ENCODE measurements at regions not wholly inside any gene's neighbourhood (a gene's known extent, or its start where the extent isn't known, plus 50 kb on each side); places are given as distances from the start of the nearest gene placed in this dataset.

- DNase-seq (ENCODE audit: low read depth) = no peak
Measured at GRCh38 chr10:118537623-118538022, 57.8 kb downstream of the PRLHR start.

GRCh38 chr10:118534136-118534535 lies 61.3 kb downstream of the PRLHR start:
- DNase-seq (ENCODE audit: low read depth) = no peak

GRCh38 chr10:118531105-118531852 lies 64.2 kb downstream of the PRLHR start:
- no peak for DNase-seq (ENCODE audit: low read depth)

GRCh38 chr10:118528426-118528825 lies 67.0 kb downstream of the PRLHR start:
- no peak for DNase-seq (ENCODE audit: low read depth)

GRCh38 chr10:118523775-118524174 lies 71.7 kb downstream of the PRLHR start:
- no peak for DNase-seq (ENCODE audit: low read depth)

- DNase-seq (ENCODE audit: low read depth) = no peak
Measured at GRCh38 chr10:118522791-118523498, 72.5 kb downstream of the PRLHR start.

- no peak for DNase-seq (ENCODE audit: low read depth)
Measured at GRCh38 chr10:118521415-118522117, 73.9 kb downstream of the PRLHR start.

GRCh38 chr10:118520116-118520742 lies 75.2 kb downstream of the PRLHR start:
- DNase-seq (ENCODE audit: low read depth) = no peak

- DNase-seq (ENCODE audit: low read depth) = no peak
Measured at GRCh38 chr10:118518095-118518494, 77.4 kb downstream of the PRLHR start.

GRCh38 chr10:118516716-118517115 lies 78.7 kb downstream of the PRLHR start:
- DNase-seq (ENCODE audit: low read depth) = no peak

- DNase-seq (ENCODE audit: low read depth) = no peak
Measured at GRCh38 chr10:118513174-118513573, 82.3 kb downstream of the PRLHR start.

GRCh38 chr10:118511711-118512110 lies 83.7 kb downstream of the PRLHR start:
- no peak for DNase-seq (ENCODE audit: low read depth)

- DNase-seq (ENCODE audit: low read depth) = no peak
Measured at GRCh38 chr10:118508863-118509262, 86.6 kb downstream of the PRLHR start.

- DNase-seq (ENCODE audit: low read depth) = no peak
Measured at GRCh38 chr10:118508355-118508754, 87.1 kb downstream of the PRLHR start.

- DNase-seq (ENCODE audit: low read depth) = no peak
Measured at GRCh38 chr10:118506671-118507590, 88.5 kb downstream of the PRLHR start.

- no peak for DNase-seq (ENCODE audit: low read depth)
Measured at GRCh38 chr10:118505363-118505762, 90.1 kb downstream of the PRLHR start.

- DNase-seq (ENCODE audit: low read depth) = no peak
Measured at GRCh38 chr10:118504467-118505205, 90.8 kb downstream of the PRLHR start.

- no peak for DNase-seq (ENCODE audit: low read depth)
Measured at GRCh38 chr10:118504044-118504443, 91.4 kb downstream of the PRLHR start.

- no peak for DNase-seq (ENCODE audit: low read depth)
Measured at GRCh38 chr10:118503192-118503591, 92.3 kb downstream of the PRLHR start.

- DNase-seq (ENCODE audit: low read depth) = no peak
Measured at GRCh38 chr10:118501637-118502440, 93.6 kb downstream of the PRLHR start.
